Hepatic stellate cell (primary cell): ENCODE measurements at regions not wholly inside any gene's neighbourhood (a gene's known extent, or its start where the extent isn't known, plus 50 kb on each side); places are given as distances from the start of the nearest gene placed in this dataset.
"Not testable (repeated sequence)": the region's sequence is repeated elsewhere in the genome, so short reads cannot be mapped to it uniquely, and the experiment has no call there.

Experiments
- DNase-seq: peaks from one replicate; pipeline ENCODE4 v3.0.0; 2011; ENCODE audit warnings: low spot score

- DNase-seq: no peak
These were observed 85.7 kb upstream of the AK4 start for GRCh38 chr1:65062339-65062738.

GRCh38 chr1:65063025-65063424 lies 85.0 kb upstream of the AK4 start:
- no peak for DNase-seq

- DNase-seq: no peak
These were observed 83.0 kb upstream of the AK4 start for GRCh38 chr1:65064981-65065380.

- peak; percentile 20 for DNase-seq
These were observed 82.2 kb upstream of the AK4 start for GRCh38 chr1:65065524-65066418.

GRCh38 chr1:65066419-65066765 lies 81.6 kb upstream of the AK4 start:
- no peak for DNase-seq

- peak; percentile 75 for DNase-seq
These were observed 81.1 kb upstream of the AK4 start for GRCh38 chr1:65066766-65067490.

GRCh38 chr1:65067491-65068201 lies 80.4 kb upstream of the AK4 start:
- DNase-seq: peak; percentile 64

- peak; percentile 36 for DNase-seq
These were observed 79.6 kb upstream of the AK4 start for GRCh38 chr1:65068202-65069010.

GRCh38 chr1:65069011-65069565 lies 78.9 kb upstream of the AK4 start:
- DNase-seq: no peak

- DNase-seq: no peak
These were observed 75.2 kb upstream of the AK4 start for GRCh38 chr1:65072845-65073244.

GRCh38 chr1:65075123-65075976 lies 72.7 kb upstream of the AK4 start:
- peak; percentile 53 for DNase-seq

GRCh38 chr1:65077369-65077768 lies 70.6 kb upstream of the AK4 start:
- no peak for DNase-seq

GRCh38 chr1:65079941-65080340 lies 68.1 kb upstream of the AK4 start:
- DNase-seq: no peak

GRCh38 chr1:65082346-65083040 lies 65.5 kb upstream of the AK4 start:
- DNase-seq: no peak

GRCh38 chr1:65083263-65083896 lies 64.6 kb upstream of the AK4 start:
- DNase-seq: no peak

GRCh38 chr1:65084066-65084465 lies 63.9 kb upstream of the AK4 start:
- DNase-seq: no peak

- not testable (repeated sequence) for DNase-seq
These were observed 60.5 kb upstream of the AK4 start for GRCh38 chr1:65087519-65087918.

- no peak for DNase-seq
These were observed 57.6 kb upstream of the AK4 start for GRCh38 chr1:65090406-65090805.

GRCh38 chr1:65092691-65093090 lies 55.3 kb upstream of the AK4 start:
- DNase-seq: no peak

GRCh38 chr1:65097076-65097475 lies 50.9 kb upstream of the AK4 start:
- no peak for DNase-seq
